LNCAP (cell line): ENCODE measurements at regions not wholly inside any gene's neighbourhood (a gene's known extent, or its start where the extent isn't known, plus 50 kb on each side); places are given as distances from the start of the nearest gene placed in this dataset.

ENCODE experiments used
- TF ChIP-seq, protein P1 (sequence below): fragments of 450-650 bp; IDR thresholded peaks from 2 replicates; pipeline ENCODE4 v1.5.1; 2017; ENCODE audit warnings: mild to moderate bottlenecking

DNA sequence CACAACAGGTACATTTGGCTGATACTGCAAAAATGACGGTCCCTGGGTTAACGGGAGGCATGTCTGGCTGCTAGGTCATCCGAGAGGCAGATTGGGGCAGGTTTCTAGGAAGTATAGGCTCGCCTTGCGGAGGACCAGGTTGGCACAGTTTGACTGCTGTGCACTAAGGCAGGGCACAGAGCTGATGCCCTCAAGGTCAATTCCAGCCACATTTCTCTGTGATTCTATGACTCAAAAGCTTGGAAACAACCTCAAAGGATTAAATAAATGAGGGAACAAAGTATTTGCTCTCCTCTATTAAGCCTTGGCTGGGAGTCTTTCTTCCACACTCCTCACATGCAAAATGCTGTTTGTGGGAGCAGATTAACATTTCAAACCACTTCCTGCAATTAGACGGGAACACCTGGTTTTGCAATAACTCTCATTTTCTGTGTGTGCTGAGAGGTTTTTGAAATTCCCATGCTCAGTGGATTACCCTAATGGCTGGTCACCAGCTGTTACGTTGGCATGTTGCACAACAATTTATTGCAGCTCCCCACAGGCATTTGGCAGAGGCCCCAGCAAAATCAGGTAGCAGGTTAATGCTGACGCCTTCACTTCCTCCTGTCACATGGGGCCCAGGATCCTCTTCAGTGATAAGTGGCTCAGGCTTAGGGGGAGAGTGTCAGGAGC, 61.0 kb upstream of the PLET1 start:
- TF ChIP-seq, protein P1, sequence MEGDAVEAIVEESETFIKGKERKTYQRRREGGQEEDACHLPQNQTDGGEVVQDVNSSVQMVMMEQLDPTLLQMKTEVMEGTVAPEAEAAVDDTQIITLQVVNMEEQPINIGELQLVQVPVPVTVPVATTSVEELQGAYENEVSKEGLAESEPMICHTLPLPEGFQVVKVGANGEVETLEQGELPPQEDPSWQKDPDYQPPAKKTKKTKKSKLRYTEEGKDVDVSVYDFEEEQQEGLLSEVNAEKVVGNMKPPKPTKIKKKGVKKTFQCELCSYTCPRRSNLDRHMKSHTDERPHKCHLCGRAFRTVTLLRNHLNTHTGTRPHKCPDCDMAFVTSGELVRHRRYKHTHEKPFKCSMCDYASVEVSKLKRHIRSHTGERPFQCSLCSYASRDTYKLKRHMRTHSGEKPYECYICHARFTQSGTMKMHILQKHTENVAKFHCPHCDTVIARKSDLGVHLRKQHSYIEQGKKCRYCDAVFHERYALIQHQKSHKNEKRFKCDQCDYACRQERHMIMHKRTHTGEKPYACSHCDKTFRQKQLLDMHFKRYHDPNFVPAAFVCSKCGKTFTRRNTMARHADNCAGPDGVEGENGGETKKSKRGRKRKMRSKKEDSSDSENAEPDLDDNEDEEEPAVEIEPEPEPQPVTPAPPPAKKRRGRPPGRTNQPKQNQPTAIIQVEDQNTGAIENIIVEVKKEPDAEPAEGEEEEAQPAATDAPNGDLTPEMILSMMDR: no peak

DNA sequence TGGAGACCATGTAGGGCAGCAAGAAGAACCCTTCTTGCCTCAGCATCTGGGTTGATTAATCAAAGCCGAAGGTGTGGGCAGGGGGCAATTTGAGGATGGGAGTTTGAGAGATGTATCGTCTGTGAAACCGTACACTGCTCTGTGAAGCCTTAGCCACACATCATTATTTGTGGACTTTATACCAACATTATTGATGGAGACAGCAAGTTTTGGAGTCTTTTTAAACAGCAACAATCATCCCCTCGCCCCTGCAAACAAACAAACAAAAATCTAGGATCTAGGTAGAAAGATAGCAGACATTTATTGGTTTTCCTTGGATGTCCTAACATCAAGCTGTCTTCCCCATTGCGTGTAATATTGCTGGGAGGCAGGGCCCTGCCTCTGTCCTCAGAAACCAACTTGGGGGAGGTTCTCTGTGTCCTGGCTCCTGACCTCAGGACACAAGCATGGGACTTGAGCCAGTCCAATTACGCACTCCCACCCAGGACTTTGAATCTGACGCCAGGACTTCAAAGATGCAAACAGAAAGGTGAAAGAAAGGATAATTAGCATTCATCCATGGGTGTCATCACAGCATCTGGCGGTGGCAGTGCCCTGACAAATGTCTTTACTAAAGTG, 61.6 kb upstream of the PLET1 start:
- TF ChIP-seq, protein P1: no peak

DNA sequence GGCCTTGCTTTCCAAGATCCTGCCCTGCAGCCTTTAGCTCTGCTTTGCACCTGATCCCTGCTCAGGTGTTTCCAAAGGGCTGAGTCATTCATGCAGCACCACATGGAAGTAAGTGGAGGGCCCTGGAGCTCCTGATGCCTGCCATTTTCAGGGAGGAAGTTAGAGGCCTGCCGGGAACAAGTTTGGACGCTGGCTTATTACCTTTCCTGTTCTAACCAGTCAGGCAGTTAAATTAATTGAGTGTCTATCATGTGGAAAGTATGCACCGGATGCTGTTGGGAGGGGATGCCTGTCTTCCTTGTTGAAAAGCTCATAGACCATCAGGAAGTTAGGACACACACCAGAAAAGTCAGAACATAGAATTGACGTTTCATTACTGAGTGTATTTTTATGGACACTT, 73.7 kb upstream of the PLET1 start:
- TF ChIP-seq, protein P1: no peak

DNA sequence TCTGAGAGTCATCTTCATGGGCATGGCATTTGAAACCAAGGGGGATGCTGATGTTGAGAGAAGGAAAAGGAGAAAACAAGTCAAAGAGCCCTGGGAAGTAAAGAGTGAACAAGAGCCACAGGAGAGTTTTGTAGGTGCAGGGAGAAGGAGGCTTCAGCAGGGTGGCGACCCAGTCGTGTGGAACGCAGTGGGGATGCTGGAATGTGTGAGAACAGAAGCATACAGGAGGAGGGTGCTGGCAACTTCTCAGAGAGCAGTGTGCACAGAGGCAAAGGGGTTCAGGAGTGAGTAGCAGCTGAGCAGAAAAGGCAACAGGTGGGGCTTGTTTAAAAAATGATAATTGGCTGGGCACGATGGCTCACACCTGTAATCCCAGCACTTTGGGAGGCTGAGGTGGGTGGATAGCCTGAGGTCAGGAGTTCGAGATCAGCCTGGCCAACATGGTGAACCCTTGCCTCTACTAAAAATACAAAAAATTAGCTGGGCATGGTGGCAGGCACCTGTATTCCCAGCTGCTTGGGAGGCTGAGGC, 75.8 kb upstream of the PLET1 start:
- TF ChIP-seq, protein P1: no peak

DNA sequence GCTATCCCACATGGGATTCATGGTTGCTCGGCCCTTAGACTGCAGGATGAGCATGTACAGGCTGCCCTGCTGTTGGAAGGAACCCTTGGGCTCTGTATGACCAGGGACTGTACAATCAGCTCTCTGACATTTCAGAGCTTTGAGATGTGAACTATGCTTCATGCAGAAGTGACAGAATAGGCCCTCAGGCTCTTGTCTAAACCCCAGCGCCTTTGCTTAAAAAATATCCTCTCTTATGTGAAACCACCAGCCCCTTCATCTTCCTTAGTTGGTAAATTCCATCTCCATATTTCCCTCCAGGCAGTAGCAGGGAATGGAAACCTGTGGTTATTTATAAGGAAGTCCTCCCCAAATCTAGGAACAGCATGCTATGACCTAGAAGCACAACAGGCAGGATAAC, 78.9 kb upstream of the PLET1 start:
- TF ChIP-seq, protein P1: no peak

DNA sequence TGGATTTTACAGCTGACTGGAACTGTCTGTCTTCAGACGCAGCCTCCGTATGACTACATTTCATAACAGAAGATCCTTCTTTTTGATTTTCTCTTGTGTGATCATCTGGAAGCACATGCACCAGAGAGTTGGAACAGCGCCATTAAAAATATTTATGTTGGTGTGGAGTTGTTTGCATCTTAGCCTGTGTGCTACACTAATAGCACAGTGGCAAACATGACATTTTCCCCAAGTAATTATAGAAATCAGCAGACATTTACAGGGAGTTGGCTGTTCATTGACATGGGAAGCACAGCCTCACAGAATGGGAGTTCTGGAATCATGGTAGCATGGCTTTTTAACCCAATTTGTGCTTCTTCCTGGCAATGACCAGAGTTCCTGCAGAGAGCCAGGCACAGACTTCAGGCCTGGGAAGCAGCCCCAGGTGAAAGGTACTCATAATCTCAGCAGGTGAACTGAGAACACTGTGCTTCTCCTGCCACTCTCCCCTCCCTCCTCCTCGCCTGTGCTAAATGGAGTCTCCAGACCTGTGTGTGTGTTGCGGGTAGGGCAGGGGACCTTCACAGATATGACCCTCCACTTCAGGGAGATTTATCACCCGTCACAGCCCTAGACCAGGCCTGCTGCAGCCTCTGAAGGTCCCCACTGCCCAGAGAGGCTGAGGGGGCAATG, 82.8 kb upstream of the PLET1 start:
- TF ChIP-seq, protein P1: no peak

DNA sequence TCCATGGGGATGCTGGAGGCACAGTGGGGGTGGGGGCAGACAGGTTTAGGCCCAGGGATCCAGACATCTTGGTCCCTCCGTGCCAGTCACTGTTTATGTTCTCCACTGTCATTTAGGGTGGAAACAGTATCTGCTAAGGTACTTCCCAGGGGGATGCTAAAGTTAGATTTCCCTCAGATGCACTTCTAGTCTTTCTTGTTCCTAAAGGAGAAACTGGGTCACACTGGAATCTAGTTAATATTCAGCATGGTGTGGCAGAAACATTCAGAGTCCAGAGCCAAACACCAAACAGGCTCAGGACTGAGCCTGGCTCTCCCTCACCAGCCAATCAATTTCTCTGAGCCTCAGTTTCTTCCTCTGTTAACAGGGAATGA, 83.4 kb upstream of the PLET1 start:
- TF ChIP-seq, protein P1: no peak
